ENCODE measurements at regions not wholly inside any gene's neighbourhood (a gene's known extent, or its start where the extent isn't known, plus 50 kb on each side); places are given as distances from the start of the nearest gene placed in this dataset.

DNA sequence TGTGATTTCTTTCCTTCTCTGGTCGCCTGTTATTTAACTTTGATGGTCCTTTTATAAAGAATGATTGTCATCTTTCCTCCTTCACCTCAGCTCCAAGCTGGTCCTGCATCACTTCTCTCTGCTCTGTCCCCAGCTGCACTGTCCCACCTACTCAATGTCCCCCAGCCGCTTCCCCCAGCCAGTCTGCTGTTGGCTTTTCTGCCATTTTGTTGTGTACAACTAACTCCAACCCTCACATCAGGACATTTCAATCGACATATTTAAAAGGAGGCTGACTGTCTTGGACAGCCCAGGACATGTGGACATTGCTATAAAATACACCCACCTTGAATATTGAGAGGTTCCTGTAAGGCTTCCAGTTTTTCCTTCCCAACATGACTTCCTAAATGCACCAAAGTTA is 193.8 kb upstream of the RGMA start:
- Histone ChIP-seq H3K9me3 (ENCODE audit: insufficient read depth, low read depth, low read length) (no peaks in the 10 kb centered on the region), H3K4me2 (ENCODE audit: low read depth, low read length, poor library complexity, severe bottlenecking) (no peak overlapping the region), H3K36me3 (ENCODE audit: insufficient read depth, low read length) (no peaks in the 10 kb centered on the region), H3K79me2 (ENCODE audit: insufficient read depth, low read length) (no peaks in the 10 kb centered on the region), H3K4me3 (ENCODE audit: low read length, poor library complexity, severe bottlenecking) (no peak overlapping the region), H4K20me1 (ENCODE audit: insufficient read depth, low read length, poor library complexity, severe bottlenecking) (no peaks in the 10 kb centered on the region), H3K9me2 (replicated peaks; ENCODE audit: low read depth, low read length) (no peaks in the 10 kb centered on the region), H3K9ac (ENCODE audit: low read depth, low read length, poor library complexity, severe bottlenecking) (no peak overlapping the region), H3K27me3 (ENCODE audit: insufficient read depth, low read length, poor library complexity, severe bottlenecking) (no peaks in the 10 kb centered on the region), H3F3A (ENCODE audit: low read depth) (no peaks in the 10 kb centered on the region), H3K4me1 (ENCODE audit: insufficient read depth, low read length, poor library complexity, severe bottlenecking) (peaks cover 2% of the 10 kb centered on the region), H2AFZ (ENCODE audit: low read length) (no peak overlapping the region)
- TF ChIP-seq, protein P1, sequence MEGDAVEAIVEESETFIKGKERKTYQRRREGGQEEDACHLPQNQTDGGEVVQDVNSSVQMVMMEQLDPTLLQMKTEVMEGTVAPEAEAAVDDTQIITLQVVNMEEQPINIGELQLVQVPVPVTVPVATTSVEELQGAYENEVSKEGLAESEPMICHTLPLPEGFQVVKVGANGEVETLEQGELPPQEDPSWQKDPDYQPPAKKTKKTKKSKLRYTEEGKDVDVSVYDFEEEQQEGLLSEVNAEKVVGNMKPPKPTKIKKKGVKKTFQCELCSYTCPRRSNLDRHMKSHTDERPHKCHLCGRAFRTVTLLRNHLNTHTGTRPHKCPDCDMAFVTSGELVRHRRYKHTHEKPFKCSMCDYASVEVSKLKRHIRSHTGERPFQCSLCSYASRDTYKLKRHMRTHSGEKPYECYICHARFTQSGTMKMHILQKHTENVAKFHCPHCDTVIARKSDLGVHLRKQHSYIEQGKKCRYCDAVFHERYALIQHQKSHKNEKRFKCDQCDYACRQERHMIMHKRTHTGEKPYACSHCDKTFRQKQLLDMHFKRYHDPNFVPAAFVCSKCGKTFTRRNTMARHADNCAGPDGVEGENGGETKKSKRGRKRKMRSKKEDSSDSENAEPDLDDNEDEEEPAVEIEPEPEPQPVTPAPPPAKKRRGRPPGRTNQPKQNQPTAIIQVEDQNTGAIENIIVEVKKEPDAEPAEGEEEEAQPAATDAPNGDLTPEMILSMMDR (conservative IDR thresholded peaks at IDR 0.05; ENCODE audit: low read length): no peak
- no peak for TF ChIP-seq EZH2phosphoT487 (IDR thresholded peaks at IDR 0.05; ENCODE audit: borderline replicate concordance)

DNA sequence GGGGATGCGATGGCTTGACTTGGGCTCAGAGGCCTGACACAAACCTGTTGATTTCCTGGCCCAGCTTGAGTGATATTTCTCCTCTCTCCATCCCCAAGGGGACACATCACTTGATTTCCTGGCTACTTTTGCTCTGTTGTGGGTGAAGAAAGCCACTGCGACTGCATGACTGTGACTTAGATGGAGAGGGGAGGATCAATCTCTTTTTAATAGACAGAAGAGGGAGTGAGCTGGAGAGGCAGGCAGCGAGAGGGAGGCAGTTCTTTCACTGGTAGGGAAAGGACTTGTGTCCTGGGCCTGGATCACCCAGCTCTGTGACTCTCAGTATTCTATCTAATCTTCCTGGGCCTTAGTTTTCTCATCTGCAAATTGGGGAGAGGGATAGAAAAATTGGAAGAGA is 189.8 kb upstream of the RGMA start:
- no peaks in the 10 kb centered on the region for H3K4me1 ChIP-seq (ENCODE audit: insufficient read depth, low read length, poor library complexity, severe bottlenecking)
- no peaks in the 10 kb centered on the region for H3K9me3 ChIP-seq (ENCODE audit: insufficient read depth, low read depth, low read length)
- TF ChIP-seq, protein P1 (conservative IDR thresholded peaks at IDR 0.05; ENCODE audit: low read length): no peak
- no peak for TF ChIP-seq EZH2phosphoT487 (IDR thresholded peaks at IDR 0.05; ENCODE audit: borderline replicate concordance)
- no peaks in the 10 kb centered on the region for H3F3A ChIP-seq (ENCODE audit: low read depth)
- H3K79me2 ChIP-seq (ENCODE audit: insufficient read depth, low read length): no peaks in the 10 kb centered on the region
- H3K27me3 ChIP-seq (ENCODE audit: insufficient read depth, low read length, poor library complexity, severe bottlenecking): no peaks in the 10 kb centered on the region
- no peaks in the 10 kb centered on the region for H3K9me2 ChIP-seq (replicated peaks; ENCODE audit: low read depth, low read length)
- H3K9ac ChIP-seq (ENCODE audit: low read depth, low read length, poor library complexity, severe bottlenecking): no peak overlapping the region
- H4K20me1 ChIP-seq (ENCODE audit: insufficient read depth, low read length, poor library complexity, severe bottlenecking): no peaks in the 10 kb centered on the region
- H3K36me3 ChIP-seq (ENCODE audit: insufficient read depth, low read length): no peaks in the 10 kb centered on the region
- no peak overlapping the region for H2AFZ ChIP-seq (ENCODE audit: low read length)
- H3K4me2 ChIP-seq (ENCODE audit: low read depth, low read length, poor library complexity, severe bottlenecking): no peak overlapping the region
- H3K4me3 ChIP-seq (ENCODE audit: low read length, poor library complexity, severe bottlenecking): no peak overlapping the region

DNA sequence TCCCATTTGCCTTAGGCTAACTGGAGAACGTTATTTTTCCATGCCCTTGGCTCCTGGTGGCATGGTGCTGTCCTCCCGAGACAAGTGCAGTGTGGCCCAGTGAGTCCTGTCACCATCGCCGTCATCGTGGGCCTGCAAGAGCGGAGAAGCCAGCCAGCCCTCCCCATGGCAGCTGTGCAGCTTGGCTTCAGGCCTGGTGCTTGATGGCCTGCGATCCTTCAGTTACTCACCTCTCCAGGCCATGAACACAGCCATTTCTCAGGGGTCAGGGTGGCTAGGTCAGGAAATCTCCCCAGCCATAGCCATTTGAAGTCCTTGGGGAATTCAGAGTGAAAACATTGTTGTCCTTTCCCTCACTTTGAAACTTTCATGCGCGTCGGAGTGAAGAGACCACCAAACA is 189.0 kb upstream of the RGMA start:
- H3K9ac ChIP-seq (ENCODE audit: low read depth, low read length, poor library complexity, severe bottlenecking): no peak overlapping the region
- no peak overlapping the region for H3K4me3 ChIP-seq (ENCODE audit: low read length, poor library complexity, severe bottlenecking)

More for the DNA sequence above, 189.0 kb upstream of the RGMA start:
- Histone ChIP-seq H3K36me3 (ENCODE audit: insufficient read depth, low read length) (no peaks in the 10 kb centered on the region), H3K9me3 (ENCODE audit: insufficient read depth, low read depth, low read length) (no peaks in the 10 kb centered on the region), H2AFZ (ENCODE audit: low read length) (no peak overlapping the region), H3K79me2 (ENCODE audit: insufficient read depth, low read length) (no peaks in the 10 kb centered on the region), H3K9me2 (replicated peaks; ENCODE audit: low read depth, low read length) (no peaks in the 10 kb centered on the region), H3K4me1 (ENCODE audit: insufficient read depth, low read length, poor library complexity, severe bottlenecking) (no peaks in the 10 kb centered on the region), H3F3A (ENCODE audit: low read depth) (no peaks in the 10 kb centered on the region), H3K27me3 (ENCODE audit: insufficient read depth, low read length, poor library complexity, severe bottlenecking) (no peaks in the 10 kb centered on the region), H4K20me1 (ENCODE audit: insufficient read depth, low read length, poor library complexity, severe bottlenecking) (no peaks in the 10 kb centered on the region), H3K4me2 (ENCODE audit: low read depth, low read length, poor library complexity, severe bottlenecking) (no peak overlapping the region)
- TF ChIP-seq, protein P1 (conservative IDR thresholded peaks at IDR 0.05; ENCODE audit: low read length): no peak
- TF ChIP-seq EZH2phosphoT487 (IDR thresholded peaks at IDR 0.05; ENCODE audit: borderline replicate concordance): no peak

Data from Loucy (cell line).